ENCODE measurements at regions not wholly inside any gene's neighbourhood (a gene's known extent, or its start where the extent isn't known, plus 50 kb on each side); places are given as distances from the start of the nearest gene placed in this dataset.

DNA sequence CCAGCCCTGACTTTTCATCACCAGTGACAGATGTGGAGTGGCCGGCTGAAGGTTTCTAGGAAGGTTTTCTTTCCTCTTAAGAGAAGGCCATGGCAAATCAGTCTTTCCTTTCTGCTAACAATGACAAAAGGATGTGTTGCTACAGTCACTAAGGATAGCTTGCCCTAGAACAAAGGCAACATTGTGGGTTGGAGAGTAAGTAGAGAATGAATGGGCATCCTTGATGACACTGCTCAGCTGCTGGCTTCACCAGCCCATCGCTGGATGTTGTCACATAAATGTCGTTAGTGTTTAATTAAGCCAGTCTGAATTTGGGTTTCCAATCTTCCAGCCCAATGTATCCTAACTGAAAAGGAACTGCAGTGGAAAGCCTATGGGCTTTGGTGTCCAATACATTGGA lies 168.4 kb downstream of the ZIC5 start:
- Histone ChIP-seq H3K36me3 (ENCODE audit: control insufficient read depth in 2 of 4, insufficient read depth in 4 of 4, low read length in 3 of 4) (no peaks in the 10 kb centered on the region), H3K79me2 (ENCODE audit: control insufficient read depth in 1 of 2, insufficient read depth in 2 of 2, low read length in 2 of 2) (no peaks in the 10 kb centered on the region), H4K8ac (ENCODE audit: extremely low read depth, insufficient read depth, low read length) (no peak overlapping the region)
- TF ChIP-seq CBX8 (IDR thresholded peaks at IDR 0.05; ENCODE audit: borderline replicate concordance, low read depth, low read length) (no peak), EZH2 (IDR thresholded peaks at IDR 0.05; ENCODE audit: low read depth, low read length, severe bottlenecking) (no peak), CREB1 (IDR thresholded peaks at IDR 0.05) (no peak), RFX5 (IDR thresholded peaks at IDR 0.05; ENCODE audit: borderline replicate concordance, low read depth, low read length) (no peak), RNF2 (IDR thresholded peaks at IDR 0.05; ENCODE audit: borderline replicate concordance, low read depth, low read length, missing control alignments, poor library complexity, severe bottlenecking) (no peak), MAFK (IDR thresholded peaks at IDR 0.05; ENCODE audit: low read depth, low read length) (no peak), SIX5 (IDR thresholded peaks at IDR 0.05; ENCODE audit: low read depth, low read length) (no peak), CHD1 (IDR thresholded peaks at IDR 0.05; ENCODE audit: low read depth, low read length) (no peak), KDM4A (IDR thresholded peaks at IDR 0.05; ENCODE audit: low read depth, low read length, severe bottlenecking) (no peak), SIN3A (conservative IDR thresholded peaks at IDR 0.05 in 1 of 2, IDR thresholded peaks at IDR 0.05 in 1 of 2; ENCODE audit: low read depth in 1 of 2, low read length in 2 of 2) (no peak), JUN (IDR thresholded peaks at IDR 0.05; ENCODE audit: low read depth, low read length) (no peak), HDAC6 (IDR thresholded peaks at IDR 0.05; ENCODE audit: low read depth, low read length) (no peak)

More for the DNA sequence above, 168.4 kb downstream of the ZIC5 start:
- Histone ChIP-seq H2BK15ac (ENCODE audit: low read length) (no peak overlapping the region), H3K56ac (replicated peaks; ENCODE audit: insufficient read length, low read depth, low read length) (no peak overlapping the region), H3K18ac (ENCODE audit: extremely low read depth, low read length) (no peak overlapping the region), H3K23ac (ENCODE audit: insufficient read length) (no peak overlapping the region), H4K20me1 (replicated peaks in 1 of 2; ENCODE audit: control insufficient read depth in 1 of 2, insufficient read depth in 2 of 2, low read length in 2 of 2) (no peaks in the 10 kb centered on the region), H3K79me1 (ENCODE audit: low read depth, low read length) (no peaks in the 10 kb centered on the region), H3K14ac (ENCODE audit: insufficient read length) (no peak overlapping the region), H2BK12ac (ENCODE audit: low read depth, low read length) (no peak overlapping the region), H3K4ac (replicated peaks; ENCODE audit: insufficient read length, low read depth, low read length) (no peak overlapping the region), H4K5ac (ENCODE audit: insufficient read length, low read depth, low read length) (no peak overlapping the region), H3K23me2 (ENCODE audit: low read depth, low read length) (no peaks in the 10 kb centered on the region; the same call in 1 of the 2 replicates), H3K4me3 (ENCODE audit: extremely low read depth in 1 of 4, insufficient read depth in 2 of 4, low read depth in 3 of 4, low read length in 4 of 4) (no peak overlapping the region), H2BK5ac (ENCODE audit: low read depth, low read length) (no peak overlapping the region), H2BK20ac (ENCODE audit: low read length) (peak overlapping the region; percentile 7; the same call in 1 of the 2 replicates), H2AK5ac (ENCODE audit: low read depth, low read length) (no peak overlapping the region), H4K91ac (replicated peaks; ENCODE audit: insufficient read length, low read length) (no peak overlapping the region), H2BK120ac (replicated peaks; ENCODE audit: low read depth, low read length) (no peak overlapping the region), H3K4me1 (replicated peaks in 1 of 4; ENCODE audit: control insufficient read depth in 3 of 4, insufficient read depth in 4 of 4, low read length in 3 of 4) (peaks cover 0 to 26% (median 25%) of the 10 kb centered on the region in 4 experiments; a peak in 6 of 7 replicates), H2AFZ (ENCODE audit: low read length) (no peak overlapping the region), H3K4me2 (ENCODE audit: insufficient read depth in 1 of 2, low read depth in 2 of 2, low read length in 2 of 2) (no peak overlapping the region), H3K9me3 (ENCODE audit: insufficient read depth in 2 of 2, low read depth in 1 of 2, low read length in 1 of 2) (no peaks in the 10 kb centered on the region), H3K9ac (replicated peaks in 1 of 4; ENCODE audit: extremely low read depth in 1 of 4, low read depth in 3 of 4, low read length in 3 of 4) (no peak overlapping the region), H3K27me3 (replicated peaks in 1 of 4; ENCODE audit: control insufficient read depth in 3 of 4, extremely low read depth in 1 of 4, insufficient read depth in 3 of 4, low read length in 3 of 4) (no peaks in the 10 kb centered on the region), H3K27ac (ENCODE audit: low read depth, low read length) (no peak overlapping the region)
- FAIRE-seq = no peak
- CTCF ChIA-PET (ENCODE audit: partially characterized antibody) = interaction anchor here (1.5 kb wide), 1 partner anchor 37 kb away, joined by 3 read pairs; no protein-coding TSS in a partner anchor
- DNase-seq (ENCODE audit: low read depth in 1 of 2, low spot score in 2 of 2) = peak in 1 of 2 experiments; percentile 28
- WGBS, 2 experiments (ENCODE audit: extremely low coverage in 1 of 2, insufficient coverage in 1 of 2, insufficient read length in 1 of 2, insufficient replicate concordance in 2 of 2, low coverage in 1 of 2, low lambda C conversion rate in 2 of 2, missing lambda C conversion rate in 1 of 2) = 90% methylated on average over 3 of the region's 3 CpGs; no CpG with 5 or more reads in 1 of the 2 experiments
- POLR2A ChIA-PET (ENCODE audit: partially characterized antibody) = no interaction called here

All from H1 (cell line).